GM12872 (cell line): ENCODE measurements at regions not wholly inside any gene's neighbourhood (a gene's known extent, or its start where the extent isn't known, plus 50 kb on each side); places are given as distances from the start of the nearest gene placed in this dataset.

Experiments
- TF ChIP-seq, protein P1 (sequence below): IDR thresholded peaks from 3 replicates; pipeline ENCODE4 v1.5.1; 2011; ENCODE audit warnings: low read depth, mild to moderate bottlenecking, low read length, moderate library complexity; ENCODE audit not compliant: insufficient read depth

DNA sequence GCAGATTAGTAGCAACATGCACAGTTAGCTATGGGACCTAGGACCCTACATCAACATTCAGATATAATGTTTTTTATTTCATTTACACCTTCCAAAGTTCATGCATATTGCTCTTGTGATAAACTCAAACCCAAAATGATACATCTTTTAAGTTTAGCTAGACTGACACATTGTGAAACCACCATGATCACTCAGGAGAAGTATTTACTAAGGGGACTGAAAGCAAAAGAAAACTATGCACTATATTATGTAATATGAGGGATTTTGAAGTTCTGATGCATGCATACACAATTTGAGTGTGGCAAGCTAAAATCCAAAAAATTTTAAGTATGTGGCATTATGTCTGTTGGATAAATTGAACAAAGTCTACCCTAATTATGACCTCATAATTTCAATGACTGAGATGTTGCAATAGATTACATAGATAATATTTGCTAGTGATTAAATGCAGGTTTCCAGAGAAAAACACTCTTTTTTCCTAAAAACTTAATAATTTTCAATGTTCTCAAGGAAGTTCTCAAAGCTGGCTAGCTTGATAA, 914.8 kb upstream of the GRIA3 start:
- TF ChIP-seq, protein P1, sequence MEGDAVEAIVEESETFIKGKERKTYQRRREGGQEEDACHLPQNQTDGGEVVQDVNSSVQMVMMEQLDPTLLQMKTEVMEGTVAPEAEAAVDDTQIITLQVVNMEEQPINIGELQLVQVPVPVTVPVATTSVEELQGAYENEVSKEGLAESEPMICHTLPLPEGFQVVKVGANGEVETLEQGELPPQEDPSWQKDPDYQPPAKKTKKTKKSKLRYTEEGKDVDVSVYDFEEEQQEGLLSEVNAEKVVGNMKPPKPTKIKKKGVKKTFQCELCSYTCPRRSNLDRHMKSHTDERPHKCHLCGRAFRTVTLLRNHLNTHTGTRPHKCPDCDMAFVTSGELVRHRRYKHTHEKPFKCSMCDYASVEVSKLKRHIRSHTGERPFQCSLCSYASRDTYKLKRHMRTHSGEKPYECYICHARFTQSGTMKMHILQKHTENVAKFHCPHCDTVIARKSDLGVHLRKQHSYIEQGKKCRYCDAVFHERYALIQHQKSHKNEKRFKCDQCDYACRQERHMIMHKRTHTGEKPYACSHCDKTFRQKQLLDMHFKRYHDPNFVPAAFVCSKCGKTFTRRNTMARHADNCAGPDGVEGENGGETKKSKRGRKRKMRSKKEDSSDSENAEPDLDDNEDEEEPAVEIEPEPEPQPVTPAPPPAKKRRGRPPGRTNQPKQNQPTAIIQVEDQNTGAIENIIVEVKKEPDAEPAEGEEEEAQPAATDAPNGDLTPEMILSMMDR, result no peak

GRCh38 chrX:122270809-122271494, 913.1 kb upstream of the GRIA3 start:
- TF ChIP-seq, protein P1, result no peak

DNA sequence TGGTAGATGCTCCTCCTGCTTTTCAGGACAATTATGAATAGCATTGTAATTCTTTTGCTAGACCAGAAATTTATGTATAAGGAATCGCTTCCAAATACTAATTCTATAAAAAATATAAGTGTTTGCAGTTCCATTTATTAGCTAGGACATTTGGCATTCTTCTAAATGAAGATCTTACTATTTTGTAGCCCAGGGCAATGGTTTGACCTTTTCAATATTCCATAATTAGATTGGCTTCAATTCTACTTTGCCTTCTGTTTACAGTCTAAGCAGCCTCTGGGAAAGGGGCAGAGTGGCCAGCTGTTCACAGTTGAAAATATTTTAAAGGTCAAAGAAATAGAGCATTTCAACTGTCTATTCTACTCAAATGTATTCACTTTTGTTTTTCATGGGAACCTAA, 912.1 kb upstream of the GRIA3 start:
- TF ChIP-seq, protein P1, result no peak

- TF ChIP-seq, protein P1, result no peak
These were observed 904.3 kb upstream of the GRIA3 start for GRCh38 chrX:122279746-122280145.

- TF ChIP-seq, protein P1, result no peak
These were observed 882.6 kb upstream of the GRIA3 start for GRCh38 chrX:122301491-122301890.

DNA sequence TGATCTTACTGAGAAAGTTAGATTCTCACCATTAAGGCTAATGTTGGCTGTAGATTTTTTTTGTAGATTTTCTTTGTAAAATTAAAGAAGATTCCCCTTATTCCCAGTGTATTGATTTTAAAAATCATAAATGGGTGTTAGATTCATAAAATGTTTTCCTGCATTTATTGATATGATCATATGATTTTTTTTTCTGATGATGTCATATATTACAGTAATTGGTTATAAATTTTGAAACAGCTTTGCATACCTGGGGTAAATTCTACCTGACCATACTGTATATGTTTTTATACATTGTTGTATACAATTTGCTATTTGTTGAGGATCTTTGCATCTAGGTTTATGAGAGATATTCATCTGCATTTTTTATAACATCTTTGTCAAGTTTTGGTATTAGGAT, 880.3 kb upstream of the GRIA3 start:
- TF ChIP-seq, protein P1, result no peak

DNA sequence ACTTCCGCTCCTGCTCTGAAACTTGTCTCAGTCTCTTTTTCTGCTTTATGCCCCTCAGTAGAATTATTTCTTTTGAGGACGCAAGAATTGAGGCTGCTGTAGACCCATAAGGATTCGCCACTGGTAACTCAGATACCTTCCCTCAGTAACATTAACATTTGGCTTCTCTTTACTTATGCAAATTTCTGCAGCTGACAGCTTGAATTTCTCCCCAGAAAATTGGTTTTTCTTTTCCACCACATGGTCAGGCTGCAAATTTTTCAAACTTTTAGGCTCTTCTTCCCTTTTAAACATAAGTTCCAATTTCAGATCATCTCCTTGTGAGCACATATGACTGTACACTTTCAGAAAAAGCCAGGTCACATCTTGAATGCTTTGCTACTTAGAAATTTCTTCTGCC, 839.3 kb upstream of the GRIA3 start:
- TF ChIP-seq, protein P1, result no peak
